AG20443 (cell line): ENCODE measurements at regions not wholly inside any gene's neighbourhood (a gene's known extent, or its start where the extent isn't known, plus 50 kb on each side); places are given as distances from the start of the nearest gene placed in this dataset.

Source experiments
- DNase-seq: peaks from one replicate; pipeline ENCODE4 v3.0.0; 2012; ENCODE audit warnings: low spot score, mixed read lengths

GRCh38 chr1:65486613-65487012 is 66.1 kb downstream of the LEPR start:
- DNase-seq, result no peak

GRCh38 chr1:65489481-65489880 is 69.0 kb downstream of the LEPR start:
- DNase-seq, result no peak

GRCh38 chr1:65490231-65491009 is 70.0 kb downstream of the LEPR start:
- no peak for DNase-seq

GRCh38 chr1:65491472-65491871 is 71.0 kb downstream of the LEPR start:
- no peak for DNase-seq

- DNase-seq, result no peak
These were observed 73.3 kb downstream of the LEPR start for GRCh38 chr1:65493802-65494201.

GRCh38 chr1:65494671-65495070 is 74.2 kb downstream of the LEPR start:
- no peak for DNase-seq

GRCh38 chr1:65495137-65495536 is 74.7 kb downstream of the LEPR start:
- DNase-seq, result no peak

- no peak for DNase-seq
These were observed 76.9 kb downstream of the LEPR start for GRCh38 chr1:65497256-65497830.

- DNase-seq, result no peak
These were observed 83.0 kb downstream of the LEPR start for GRCh38 chr1:65503427-65503826.

GRCh38 chr1:65504263-65504662 is 83.8 kb downstream of the LEPR start:
- no peak for DNase-seq

GRCh38 chr1:65505547-65506300 is 85.3 kb downstream of the LEPR start:
- no peak for DNase-seq

GRCh38 chr1:65508051-65508450 is 87.6 kb downstream of the LEPR start:
- DNase-seq, result no peak

- DNase-seq, result peak; percentile 33
These were observed 89.6 kb downstream of the LEPR start for GRCh38 chr1:65509912-65510680.

GRCh38 chr1:65510961-65511360 is 90.5 kb downstream of the LEPR start:
- no peak for DNase-seq

- no peak for DNase-seq
These were observed 91.9 kb downstream of the LEPR start for GRCh38 chr1:65512383-65512782.

GRCh38 chr1:65512967-65513780 is 92.7 kb downstream of the LEPR start:
- peak; percentile 25 for DNase-seq

- peak; percentile 64 for DNase-seq
These were observed 93.6 kb downstream of the LEPR start for GRCh38 chr1:65514041-65514440.

- DNase-seq, result no peak
These were observed 104.4 kb downstream of the LEPR start for GRCh38 chr1:65524931-65525265.

- DNase-seq, result peak; percentile 47
These were observed 105.0 kb downstream of the LEPR start for GRCh38 chr1:65525266-65526048.

GRCh38 chr1:65526049-65526556 is 105.6 kb downstream of the LEPR start:
- DNase-seq, result no peak

GRCh38 chr1:65527190-65527589 is 106.7 kb downstream of the LEPR start:
- peak; percentile 56 for DNase-seq
